ENCODE measurements at regions not wholly inside any gene's neighbourhood (a gene's known extent, or its start where the extent isn't known, plus 50 kb on each side); places are given as distances from the start of the nearest gene placed in this dataset.

- peak; percentile 53 for DNase-seq (ENCODE audit: extremely low spot score)
- Histone ChIP-seq H3K27ac (replicated peaks in 1 of 4) (no peak overlapping the region), H3K27me3 (peaks cover 0 to 14% (median 0%) of the 10 kb centered on the region in 4 donors), H3K4me1 (no peaks in the 10 kb centered on the region), H3K9me3 (no peaks in the 10 kb centered on the region), H3K36me3 (no peaks in the 10 kb centered on the region), H3K4me3 (no peak overlapping the region)
- intact Hi-C loops (cut with DNase I): no loop called here
- TF ChIP-seq, protein P1, sequence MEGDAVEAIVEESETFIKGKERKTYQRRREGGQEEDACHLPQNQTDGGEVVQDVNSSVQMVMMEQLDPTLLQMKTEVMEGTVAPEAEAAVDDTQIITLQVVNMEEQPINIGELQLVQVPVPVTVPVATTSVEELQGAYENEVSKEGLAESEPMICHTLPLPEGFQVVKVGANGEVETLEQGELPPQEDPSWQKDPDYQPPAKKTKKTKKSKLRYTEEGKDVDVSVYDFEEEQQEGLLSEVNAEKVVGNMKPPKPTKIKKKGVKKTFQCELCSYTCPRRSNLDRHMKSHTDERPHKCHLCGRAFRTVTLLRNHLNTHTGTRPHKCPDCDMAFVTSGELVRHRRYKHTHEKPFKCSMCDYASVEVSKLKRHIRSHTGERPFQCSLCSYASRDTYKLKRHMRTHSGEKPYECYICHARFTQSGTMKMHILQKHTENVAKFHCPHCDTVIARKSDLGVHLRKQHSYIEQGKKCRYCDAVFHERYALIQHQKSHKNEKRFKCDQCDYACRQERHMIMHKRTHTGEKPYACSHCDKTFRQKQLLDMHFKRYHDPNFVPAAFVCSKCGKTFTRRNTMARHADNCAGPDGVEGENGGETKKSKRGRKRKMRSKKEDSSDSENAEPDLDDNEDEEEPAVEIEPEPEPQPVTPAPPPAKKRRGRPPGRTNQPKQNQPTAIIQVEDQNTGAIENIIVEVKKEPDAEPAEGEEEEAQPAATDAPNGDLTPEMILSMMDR (IDR thresholded peaks at IDR 0.05): no peak
- TF ChIP-seq POLR2AphosphoS5 (IDR thresholded peaks at IDR 0.05) (no peak), EP300 (IDR thresholded peaks at IDR 0.05) (no peak), POLR2A (IDR thresholded peaks at IDR 0.05; ENCODE audit: low read depth) (no peak)
- WGBS: 88% methylated on average over 6 of the region's 6 CpGs
Measured at GRCh38 chr11:134557571-134558257, 145.7 kb upstream of the B3GAT1 start.

GRCh38 chr11:134556186-134556585, 144.1 kb upstream of the B3GAT1 start:
- DNase-seq (ENCODE audit: extremely low spot score): no peak
- no peaks in the 10 kb centered on the region for H3K36me3 ChIP-seq
- no peaks in the 10 kb centered on the region for H3K9me3 ChIP-seq
- TF ChIP-seq EP300 (IDR thresholded peaks at IDR 0.05) (no peak), POLR2A (IDR thresholded peaks at IDR 0.05; ENCODE audit: low read depth) (no peak), POLR2AphosphoS5 (IDR thresholded peaks at IDR 0.05) (no peak)
- TF ChIP-seq, protein P1 (IDR thresholded peaks at IDR 0.05): no peak
- H3K27me3 ChIP-seq: peaks cover 0 to 12% (median 0%) of the 10 kb centered on the region in 4 donors
- H3K4me1 ChIP-seq: no peaks in the 10 kb centered on the region
- intact Hi-C loops (cut with DNase I): no loop called here
- 100% methylated on average over 4 of the region's 4 CpGs for WGBS
- H3K27ac ChIP-seq (replicated peaks in 1 of 4): no peak overlapping the region
- no peak overlapping the region for H3K4me3 ChIP-seq

GRCh38 chr11:134555510-134555909, 143.5 kb upstream of the B3GAT1 start:
- intact Hi-C loops (cut with DNase I): no loop called here
- Histone ChIP-seq H3K36me3 (no peaks in the 10 kb centered on the region), H3K4me1 (no peaks in the 10 kb centered on the region), H3K27ac (replicated peaks in 1 of 4) (no peak overlapping the region), H3K9me3 (peaks cover 0 to under 1% (median 0%) of the 10 kb centered on the region in 4 donors), H3K27me3 (peaks cover 0 to 12% (median 0%) of the 10 kb centered on the region in 4 donors), H3K4me3 (no peak overlapping the region)
- WGBS: 85% methylated on average over 7 of the region's 7 CpGs
- TF ChIP-seq EP300 (IDR thresholded peaks at IDR 0.05): no peak
- TF ChIP-seq POLR2A (IDR thresholded peaks at IDR 0.05; ENCODE audit: low read depth): no peak
- TF ChIP-seq POLR2AphosphoS5 (IDR thresholded peaks at IDR 0.05): no peak
- TF ChIP-seq, protein P1 (IDR thresholded peaks at IDR 0.05): no peak
- peak; percentile 82 for DNase-seq (ENCODE audit: extremely low spot score)

DNA sequence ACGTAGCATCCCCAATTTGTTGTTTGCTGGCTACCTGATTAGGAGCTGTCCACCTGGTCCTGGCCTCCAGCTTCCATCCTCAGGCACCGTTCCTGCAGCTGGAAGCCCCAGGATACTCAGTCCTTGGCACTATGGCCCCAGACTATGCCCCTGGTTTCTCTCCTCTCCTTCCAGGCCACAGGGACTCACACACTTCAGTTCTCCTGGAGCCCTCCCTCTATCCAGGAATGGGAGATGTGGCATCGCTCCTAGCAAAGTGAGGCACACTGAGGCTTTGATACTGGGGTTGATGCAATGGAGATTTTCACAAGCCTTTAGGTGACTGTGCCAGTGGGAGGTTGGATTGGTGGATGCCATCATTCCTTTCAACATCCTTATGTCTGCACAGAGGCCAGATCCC, 142.8 kb upstream of the B3GAT1 start:
- WGBS: 78% methylated on average over 3 of the region's 3 CpGs
- no peak overlapping the region for H3K27ac ChIP-seq (replicated peaks in 1 of 4)
- H3K4me3 ChIP-seq: no peak overlapping the region
- peak; percentile 50 for DNase-seq (ENCODE audit: extremely low spot score)
- no peaks in the 10 kb centered on the region for H3K4me1 ChIP-seq
- peaks cover 0 to 12% (median 0%) of the 10 kb centered on the region in 4 donors for H3K27me3 ChIP-seq
- H3K9me3 ChIP-seq: peaks cover 0 to 3% (median 0%) of the 10 kb centered on the region in 4 donors
- TF ChIP-seq EP300 (IDR thresholded peaks at IDR 0.05) (no peak), POLR2A (IDR thresholded peaks at IDR 0.05; ENCODE audit: low read depth) (no peak), POLR2AphosphoS5 (IDR thresholded peaks at IDR 0.05) (no peak)
- TF ChIP-seq, protein P1 (IDR thresholded peaks at IDR 0.05): no peak
- H3K36me3 ChIP-seq: no peaks in the 10 kb centered on the region
- intact Hi-C loops (cut with DNase I): no loop called here

Measured in esophagus muscularis mucosa (tissue), 4 donors.